HG03575 (cell line): ENCODE measurements at regions not wholly inside any gene's neighbourhood (a gene's known extent, or its start where the extent isn't known, plus 50 kb on each side); places are given as distances from the start of the nearest gene placed in this dataset.
"Not testable (repeated sequence)": the region's sequence is repeated elsewhere in the genome, so short reads cannot be mapped to it uniquely, and the experiment has no call there.

Experiments
- ATAC-seq: cut with Tn5 transposase; IDR thresholded peaks from one replicate; pipeline ENCODE4 v1.9.1; 2021; ENCODE audit not compliant: unreplicated experiment, insufficient number of reproducible peaks, low FRiP score; ENCODE audit errors: extremely low read depth

DNA sequence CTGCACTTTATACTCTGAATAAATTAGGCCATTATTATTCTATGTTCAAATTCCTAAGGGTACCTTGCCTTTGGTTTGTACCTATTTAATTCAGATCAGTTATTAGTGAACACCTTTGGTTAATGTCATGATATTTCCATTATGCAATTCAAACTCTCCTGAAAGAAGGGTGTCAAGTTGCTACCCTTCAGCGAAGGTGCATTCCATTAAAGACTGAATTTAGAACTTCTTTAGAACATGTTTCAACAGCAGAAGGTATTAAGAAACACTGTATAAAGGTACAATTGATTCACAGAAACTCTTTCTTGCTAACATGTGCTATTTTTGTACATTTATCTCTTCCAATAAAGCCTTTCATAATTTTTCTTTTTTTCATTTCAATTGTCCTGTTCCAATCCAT, 1545.4 kb upstream of the PCDH10 start:
- ATAC-seq = no peak

DNA sequence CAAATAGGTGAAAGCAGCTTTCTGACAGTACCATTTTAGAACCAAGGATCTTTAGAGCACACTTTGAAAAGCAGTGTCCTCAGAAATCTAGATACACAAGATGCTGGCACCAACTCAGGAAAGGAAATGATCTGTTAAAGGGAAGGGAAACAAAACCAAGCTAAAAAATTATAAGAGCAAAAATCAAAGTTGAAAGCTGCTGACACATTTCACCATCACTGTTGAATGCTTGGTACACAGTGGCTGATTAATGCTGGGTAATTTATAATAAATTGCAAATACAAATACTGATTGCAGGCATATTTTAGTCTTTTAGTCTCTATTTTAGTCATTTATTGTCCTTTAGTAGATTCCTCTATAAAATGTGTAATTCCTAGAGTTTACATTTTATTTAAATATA, 1540.1 kb upstream of the PCDH10 start:
- ATAC-seq = no peak

DNA sequence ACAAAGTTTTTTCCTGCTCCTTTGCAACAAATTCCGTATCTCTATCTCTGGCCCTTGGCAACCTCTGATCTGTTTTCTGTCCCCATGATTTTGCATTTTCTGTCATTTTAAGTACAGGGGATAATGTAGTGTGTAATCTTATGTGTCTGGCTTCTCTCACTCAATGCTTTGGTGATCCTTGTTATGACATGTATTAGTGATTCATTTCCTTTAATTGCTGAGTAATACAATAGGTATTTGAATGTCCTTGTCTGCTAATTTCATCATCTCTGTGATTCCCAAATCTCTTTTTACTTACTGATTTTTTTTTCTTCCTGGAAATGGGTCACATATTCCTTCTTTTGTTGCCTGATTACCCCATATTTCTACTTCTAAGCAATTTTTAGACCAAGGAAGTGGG, 1538.6 kb upstream of the PCDH10 start:
- not testable (repeated sequence) for ATAC-seq

DNA sequence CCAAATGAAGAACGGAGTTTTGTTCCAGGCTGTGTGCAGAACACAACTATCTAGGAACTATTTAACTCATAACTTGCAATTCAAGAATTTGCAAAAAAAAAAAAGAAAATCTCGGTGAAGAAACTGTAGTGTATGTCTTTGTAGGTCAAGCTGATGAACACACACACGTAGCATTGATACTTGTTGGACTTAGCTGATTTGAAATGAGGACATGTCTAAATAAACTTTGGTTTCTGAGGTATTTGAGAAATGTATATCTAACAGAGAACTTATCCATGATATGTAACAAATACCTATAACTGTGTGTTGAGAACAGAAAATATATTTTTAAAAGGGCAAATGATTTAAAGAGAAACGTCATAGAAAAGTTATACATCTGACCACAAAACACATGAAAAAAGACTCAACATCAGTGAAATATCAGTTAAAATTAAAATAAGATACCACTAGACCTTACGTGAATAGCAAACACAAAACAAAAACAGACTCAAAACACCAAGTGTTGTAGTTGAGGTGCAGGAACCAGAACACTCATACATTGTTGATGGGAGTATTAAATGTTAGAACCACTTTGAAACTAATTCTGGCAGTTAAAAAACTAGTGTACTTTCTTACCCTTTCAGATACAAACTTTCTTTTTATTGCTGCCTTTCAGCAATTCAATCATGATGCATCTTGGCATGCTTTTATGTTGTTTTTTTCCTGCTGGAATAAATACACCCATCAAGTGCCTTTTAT, 1535.8 kb upstream of the PCDH10 start:
- peak; percentile 32 for ATAC-seq

DNA sequence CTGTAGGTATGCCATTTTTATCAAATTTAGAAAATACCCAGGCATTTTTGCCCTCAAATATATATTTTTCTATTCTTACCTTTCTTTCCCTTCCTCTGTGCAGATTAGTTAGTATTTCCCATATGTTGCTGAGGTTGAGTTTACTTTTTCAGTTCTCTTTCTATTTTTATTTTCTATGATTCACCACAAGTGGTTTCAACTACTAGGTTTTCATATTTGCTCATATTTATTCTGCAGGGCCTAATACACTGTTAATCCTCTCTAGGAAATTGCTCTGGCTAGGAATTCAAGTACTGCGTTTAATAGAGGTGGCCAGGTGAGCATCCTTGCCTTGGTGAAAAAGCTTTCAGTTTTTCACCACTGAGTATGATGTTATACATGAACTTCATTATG, 1535.3 kb upstream of the PCDH10 start:
- peak; percentile 98 for ATAC-seq

DNA sequence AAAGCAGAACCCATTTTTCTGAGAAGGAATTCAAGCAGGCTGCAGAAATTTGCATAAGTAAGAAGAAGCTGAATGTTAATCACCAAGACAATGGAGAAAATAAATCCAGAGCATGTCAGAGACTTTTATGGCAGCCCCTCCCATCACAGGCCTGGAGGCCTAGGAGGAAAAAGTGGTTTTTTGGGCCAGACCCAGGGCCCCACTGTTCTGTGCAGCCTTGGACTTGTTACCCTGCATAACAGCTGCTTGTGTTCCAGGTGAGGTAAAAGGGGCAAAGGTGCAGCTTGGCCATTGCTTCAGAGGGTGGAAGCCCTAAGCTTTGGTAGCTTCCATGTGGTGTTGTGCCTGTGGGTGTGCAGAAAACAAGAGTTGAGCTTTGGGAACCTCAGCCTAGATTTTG, 1516.2 kb upstream of the PCDH10 start:
- no peak for ATAC-seq

DNA sequence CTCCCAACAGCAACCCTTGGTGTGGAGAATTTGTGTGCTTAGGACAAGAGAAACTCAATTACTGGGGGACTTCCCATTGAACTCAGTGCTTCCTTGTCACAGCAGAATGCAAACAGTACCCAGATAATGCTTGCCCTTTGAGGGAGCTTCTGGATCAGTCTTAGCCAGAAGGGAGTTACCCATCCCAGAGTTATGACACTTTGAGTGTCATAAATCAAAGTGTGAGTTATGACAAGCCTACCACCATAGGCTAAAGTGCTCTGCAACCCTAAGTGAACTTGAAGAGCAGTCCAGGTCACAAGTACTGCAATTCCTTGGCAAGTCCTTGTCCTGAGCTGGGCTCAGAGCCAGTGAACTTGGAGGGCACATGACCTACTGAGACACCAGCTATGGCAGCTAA, 1513.9 kb upstream of the PCDH10 start:
- ATAC-seq = no peak

DNA sequence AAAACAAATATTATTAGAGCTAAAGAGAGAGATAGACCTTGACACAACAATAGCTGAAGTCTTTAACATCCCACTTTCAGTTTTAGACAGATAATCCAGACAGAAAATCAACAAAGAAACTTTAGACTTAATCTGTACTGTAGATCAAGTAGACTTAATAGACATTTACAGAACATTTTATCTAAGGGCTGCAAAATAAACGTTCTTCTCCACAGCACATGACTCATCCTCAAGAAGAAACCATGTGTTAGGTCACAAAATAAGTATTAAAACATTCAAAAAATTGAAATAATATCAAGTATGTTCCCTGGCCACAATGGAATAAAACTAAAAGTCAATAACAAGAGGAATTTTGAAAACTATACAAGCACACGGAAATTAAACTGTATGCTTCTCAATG, 1510.3 kb upstream of the PCDH10 start:
- no peak for ATAC-seq

DNA sequence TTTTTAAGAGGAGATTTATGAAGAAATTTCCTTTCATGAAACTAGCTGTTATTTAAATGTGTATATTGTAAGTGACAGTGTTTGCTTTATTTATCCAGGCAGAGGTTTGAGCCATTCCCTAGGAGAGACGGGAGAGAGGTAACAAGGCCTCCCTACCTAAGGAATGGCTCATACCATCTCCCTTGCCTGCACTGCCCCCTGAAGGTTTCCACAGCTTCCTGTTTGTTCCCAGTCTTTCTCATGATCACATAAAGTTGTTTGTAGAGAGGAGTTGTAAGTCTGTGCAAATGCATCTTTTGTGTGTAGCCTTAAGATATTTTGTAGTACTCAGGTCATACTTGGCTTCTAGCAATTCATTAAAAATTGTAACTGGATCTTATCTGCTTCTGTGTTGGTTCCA, 1504.5 kb upstream of the PCDH10 start:
- no peak for ATAC-seq

DNA sequence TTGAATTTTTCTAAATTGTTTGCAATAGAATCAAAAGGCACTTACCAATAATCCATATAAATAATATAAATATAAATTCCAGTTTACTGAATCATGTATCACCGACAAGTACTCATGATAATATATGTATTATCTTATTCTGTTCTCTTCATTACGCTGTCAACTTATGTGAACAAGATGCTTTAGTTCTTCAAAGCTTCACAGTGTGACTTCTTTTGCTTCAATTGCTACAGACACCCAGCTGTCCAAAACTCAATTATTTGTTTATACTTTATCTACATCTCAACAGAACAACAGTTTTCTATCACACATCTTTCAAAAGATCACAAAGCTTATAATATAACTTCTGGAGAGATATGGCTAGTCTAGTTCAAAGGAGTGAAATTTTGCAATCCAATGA, 1499.9 kb upstream of the PCDH10 start:
- ATAC-seq = no peak

DNA sequence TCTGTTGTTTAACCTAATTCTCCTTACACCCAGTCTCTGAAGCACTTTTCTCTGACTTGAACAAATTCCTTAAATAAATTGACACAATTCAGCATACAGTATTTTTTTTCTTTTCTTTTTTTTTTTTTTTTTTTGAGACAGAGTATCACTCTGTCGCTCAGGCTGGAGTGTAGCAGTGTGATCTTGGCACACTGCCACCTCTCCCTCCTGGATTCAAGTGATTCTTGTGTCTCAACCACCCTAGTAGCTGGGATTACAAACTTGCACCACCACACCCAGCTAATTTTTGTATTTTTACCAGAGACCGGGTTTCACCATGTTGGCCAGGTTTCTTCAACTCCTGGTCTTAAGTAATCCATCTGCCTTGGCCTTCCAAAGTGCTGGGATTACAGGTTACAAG, 1498.1 kb upstream of the PCDH10 start:
- ATAC-seq = no peak

DNA sequence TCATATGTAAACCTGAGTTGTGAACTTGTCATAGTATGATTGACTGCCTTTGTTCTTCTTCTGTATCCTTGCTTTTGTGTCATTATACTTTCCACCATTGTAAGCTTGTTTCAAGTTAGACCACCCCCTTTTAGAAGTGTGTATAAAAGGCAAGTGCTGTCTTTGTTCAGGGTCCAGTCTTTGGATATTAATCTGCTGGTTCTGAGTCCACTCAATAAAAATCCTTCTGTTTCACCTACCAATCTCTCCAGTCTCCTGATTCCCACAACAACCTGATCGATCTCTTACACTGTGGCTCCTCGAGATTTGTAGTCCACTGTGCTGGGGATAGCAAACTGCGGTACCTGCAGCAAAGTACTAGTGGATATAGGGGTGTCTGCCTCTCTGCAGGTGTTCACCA, 1465.8 kb upstream of the PCDH10 start:
- not testable (repeated sequence) for ATAC-seq

DNA sequence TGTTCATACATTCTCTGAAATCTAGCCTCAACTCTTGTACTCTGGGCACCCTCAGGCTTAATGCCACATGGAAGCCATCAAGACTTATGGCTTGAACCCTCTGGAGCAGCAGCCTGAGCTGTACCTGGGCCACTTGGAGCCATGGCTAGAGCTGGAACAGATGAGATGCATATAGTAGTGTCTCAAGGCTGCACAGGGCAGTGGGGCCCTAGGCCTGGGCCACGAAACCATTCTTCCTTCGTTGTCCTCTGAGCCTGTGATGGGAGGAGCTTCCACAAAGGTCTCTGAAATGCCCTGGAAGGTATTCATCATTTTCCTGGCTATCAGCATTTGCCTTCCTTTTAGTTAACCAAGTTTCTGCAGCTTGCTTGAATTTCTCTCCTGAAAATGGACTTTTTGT, 1427.2 kb upstream of the PCDH10 start:
- no peak for ATAC-seq

DNA sequence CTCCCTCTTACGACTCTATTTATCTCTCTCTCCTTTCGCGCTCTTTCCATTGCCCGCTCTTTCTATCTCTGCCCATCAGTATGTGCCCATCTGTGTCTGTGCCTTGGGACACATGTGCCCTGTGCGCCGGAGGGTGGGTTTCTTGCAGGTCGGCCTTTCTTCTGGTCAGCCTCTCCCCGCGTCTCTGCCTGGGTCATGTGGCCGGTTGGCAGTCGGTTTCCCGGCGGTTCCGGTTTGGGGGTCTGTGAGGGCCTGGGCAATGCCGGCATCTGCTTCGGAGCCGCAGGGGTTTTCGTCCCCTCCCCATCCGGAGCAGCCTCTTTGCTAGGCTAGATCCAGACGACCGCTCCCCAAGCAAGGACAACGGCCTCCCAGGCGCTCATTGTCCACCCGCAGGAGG, 1426.0 kb upstream of the PCDH10 start:
- not testable (repeated sequence) for ATAC-seq

DNA sequence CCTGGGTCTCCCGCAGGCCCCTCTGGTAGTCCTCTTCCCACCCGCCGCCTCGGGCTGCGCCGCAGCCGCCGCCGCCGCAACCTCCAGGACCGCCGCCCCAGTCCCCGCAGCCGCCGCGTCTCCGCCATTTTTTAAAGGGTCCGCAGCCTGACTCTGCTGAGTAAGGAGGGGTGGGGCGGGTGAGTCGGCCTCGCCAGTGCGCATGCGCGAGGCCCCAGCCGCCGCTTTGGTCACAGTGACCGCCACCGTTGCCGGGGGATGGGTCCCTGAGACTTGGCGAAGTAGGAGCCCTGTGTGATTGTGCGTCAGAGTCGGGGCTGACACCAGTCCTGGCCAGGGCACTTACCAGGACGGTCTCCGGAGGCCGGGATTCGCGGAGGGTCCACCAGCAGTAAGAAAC, 1424.2 kb upstream of the PCDH10 start:
- ATAC-seq = not testable (repeated sequence)

DNA sequence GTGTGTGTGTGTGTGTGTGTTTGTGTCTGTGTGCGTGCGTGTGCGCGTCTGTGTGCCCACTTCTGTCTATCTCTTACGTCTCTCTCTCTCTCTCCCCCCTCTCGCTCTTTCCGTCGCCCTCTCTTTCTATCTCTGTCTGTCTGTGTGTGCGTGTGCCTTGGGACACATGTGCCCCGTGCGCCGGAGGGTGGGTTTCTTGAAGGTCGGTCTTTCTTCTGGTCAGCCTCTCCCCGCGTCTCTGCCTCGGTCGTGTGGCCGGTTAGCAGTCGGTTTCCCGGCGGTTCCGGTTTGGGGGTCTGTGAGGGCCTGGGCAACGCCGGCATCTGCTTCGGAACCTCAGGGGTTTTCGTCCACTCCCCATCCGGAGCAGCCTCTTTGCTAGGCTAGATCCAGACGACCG, 1423.6 kb upstream of the PCDH10 start:
- not testable (repeated sequence) for ATAC-seq

DNA sequence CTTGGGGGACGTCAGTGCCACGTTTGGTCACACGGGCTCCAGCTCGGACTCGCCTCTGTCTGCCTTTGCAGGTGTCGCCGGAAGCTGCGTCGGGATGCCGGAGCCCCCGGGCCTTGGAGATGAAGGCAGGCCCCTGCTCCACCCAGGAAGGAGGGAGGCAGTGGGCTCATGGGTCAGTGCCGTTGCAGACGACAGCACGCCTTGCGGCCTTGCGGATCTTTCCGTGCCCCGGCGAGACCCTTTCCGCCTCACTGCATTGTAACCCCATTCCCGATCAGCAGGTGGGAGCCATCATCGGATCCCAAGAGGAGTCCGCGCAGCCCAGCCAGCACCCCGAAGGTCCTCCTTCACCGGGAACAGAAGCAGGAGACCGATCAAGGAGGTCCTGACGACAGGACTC, 1422.2 kb upstream of the PCDH10 start:
- not testable (repeated sequence) for ATAC-seq

DNA sequence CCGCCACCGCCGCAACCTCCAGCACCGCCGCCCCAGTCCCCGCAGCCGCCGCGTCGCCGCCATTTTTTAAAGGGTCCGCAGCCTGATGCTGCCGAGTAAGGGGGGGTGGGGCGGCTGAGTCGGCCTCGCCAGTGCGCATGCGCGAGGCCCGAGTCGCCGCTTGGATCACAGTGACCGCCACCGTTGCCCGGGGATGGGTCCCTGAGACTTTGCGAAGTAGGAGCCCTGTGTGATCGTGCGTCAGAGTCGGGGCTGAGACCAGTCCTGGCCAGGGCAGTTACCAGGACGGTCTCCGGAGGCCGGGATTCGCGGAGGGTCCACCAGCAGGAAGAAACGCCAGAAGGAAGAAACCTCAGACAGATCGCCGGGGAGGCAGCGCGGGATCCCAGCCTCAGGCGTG, 1421.7 kb upstream of the PCDH10 start:
- not testable (repeated sequence) for ATAC-seq

DNA sequence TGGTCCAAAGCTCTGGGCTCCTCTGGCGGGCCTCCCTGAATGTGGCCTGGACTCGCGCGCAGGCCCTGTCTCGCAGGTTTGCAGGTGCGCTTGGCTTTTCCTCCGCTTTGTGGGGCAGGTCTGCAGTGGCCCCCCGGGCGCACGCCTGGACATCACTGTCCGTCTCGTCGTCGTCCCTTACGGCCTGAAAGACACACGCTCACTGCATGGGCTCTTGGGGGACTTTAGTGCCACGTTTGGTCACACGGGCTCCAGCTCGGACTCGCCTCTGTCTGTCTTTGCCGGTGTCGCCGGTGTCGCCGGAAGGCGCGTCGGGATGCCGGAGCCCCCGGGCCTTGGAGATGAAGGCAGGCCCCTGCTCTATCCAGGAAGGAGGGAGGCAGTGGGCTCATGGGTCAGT, 1419.9 kb upstream of the PCDH10 start:
- not testable (repeated sequence) for ATAC-seq

DNA sequence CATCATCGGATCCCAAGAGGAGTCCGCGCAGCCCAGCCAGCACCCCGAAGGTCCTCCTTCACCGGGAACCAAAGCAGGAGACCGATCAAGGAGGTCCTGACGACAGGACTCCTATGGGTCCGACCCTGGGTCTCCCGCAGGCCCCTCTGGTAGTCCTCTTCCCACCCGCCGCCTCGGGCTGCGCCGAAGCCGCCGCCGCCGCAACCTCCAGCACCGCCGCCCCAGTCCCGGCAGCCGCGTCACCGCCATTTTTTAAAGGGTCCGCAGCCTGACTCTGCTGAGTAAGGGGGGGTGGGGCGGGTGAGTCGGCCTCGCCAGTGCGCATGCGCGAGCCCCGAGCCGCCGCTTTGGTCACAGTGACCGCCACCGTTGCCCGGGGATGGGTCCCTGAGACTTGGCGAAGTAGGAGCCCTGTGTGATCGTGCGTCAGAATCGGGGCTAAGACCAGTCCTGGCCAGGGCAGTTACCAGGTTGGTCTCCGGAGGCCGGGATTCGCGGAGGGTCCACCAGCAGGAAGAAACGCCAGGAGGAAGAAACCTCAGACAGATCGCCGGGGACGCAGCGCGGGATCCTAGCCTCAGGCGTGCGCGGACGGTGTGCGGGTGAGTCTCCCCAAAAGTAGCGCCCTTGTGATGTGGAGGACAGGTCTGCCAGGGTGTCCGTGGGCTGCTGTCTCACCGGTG, 1419.2 kb upstream of the PCDH10 start:
- not testable (repeated sequence) for ATAC-seq

DNA sequence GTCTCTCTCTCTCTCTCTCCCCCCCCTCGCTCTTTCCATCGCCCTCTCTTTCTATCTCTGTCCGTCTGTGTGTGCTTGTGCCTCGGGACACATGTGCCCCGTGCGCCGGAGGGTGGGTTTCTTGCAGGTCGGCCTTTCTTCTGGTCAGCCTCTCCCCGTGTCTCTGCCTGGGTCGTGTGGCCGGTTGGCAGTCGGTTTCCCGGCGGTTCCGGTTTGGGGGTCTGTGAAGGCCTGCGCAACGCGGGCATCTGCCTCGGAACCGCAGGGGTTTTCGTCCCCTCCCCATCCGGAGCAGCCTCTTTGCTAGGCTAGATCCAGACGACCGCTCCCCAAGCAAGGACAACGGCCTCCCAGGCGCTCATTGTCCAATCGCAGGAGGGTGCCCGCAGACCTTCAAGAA, 1418.5 kb upstream of the PCDH10 start:
- not testable (repeated sequence) for ATAC-seq
